ENCODE measurements at regions not wholly inside any gene's neighbourhood (a gene's known extent, or its start where the extent isn't known, plus 50 kb on each side); places are given as distances from the start of the nearest gene placed in this dataset.
A peak's percentile ranks its signal among the peaks of the same experiment; 100 is the strongest.

GRCh38 chr12:25386831-25387731 is 136.4 kb upstream of the KRAS start (continued):
- TF ChIP-seq CHD4 (IDR thresholded peaks at IDR 0.05): no peak
- TF ChIP-seq, protein P1, sequence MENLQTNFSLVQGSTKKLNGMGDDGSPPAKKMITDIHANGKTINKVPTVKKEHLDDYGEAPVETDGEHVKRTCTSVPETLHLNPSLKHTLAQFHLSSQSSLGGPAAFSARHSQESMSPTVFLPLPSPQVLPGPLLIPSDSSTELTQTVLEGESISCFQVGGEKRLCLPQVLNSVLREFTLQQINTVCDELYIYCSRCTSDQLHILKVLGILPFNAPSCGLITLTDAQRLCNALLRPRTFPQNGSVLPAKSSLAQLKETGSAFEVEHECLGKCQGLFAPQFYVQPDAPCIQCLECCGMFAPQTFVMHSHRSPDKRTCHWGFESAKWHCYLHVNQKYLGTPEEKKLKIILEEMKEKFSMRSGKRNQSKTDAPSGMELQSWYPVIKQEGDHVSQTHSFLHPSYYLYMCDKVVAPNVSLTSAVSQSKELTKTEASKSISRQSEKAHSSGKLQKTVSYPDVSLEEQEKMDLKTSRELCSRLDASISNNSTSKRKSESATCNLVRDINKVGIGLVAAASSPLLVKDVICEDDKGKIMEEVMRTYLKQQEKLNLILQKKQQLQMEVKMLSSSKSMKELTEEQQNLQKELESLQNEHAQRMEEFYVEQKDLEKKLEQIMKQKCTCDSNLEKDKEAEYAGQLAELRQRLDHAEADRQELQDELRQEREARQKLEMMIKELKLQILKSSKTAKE (IDR thresholded peaks at IDR 0.05; ENCODE audit: low read depth, poor library complexity, severe bottlenecking): peak; percentile 51
- TF ChIP-seq, protein P2, sequence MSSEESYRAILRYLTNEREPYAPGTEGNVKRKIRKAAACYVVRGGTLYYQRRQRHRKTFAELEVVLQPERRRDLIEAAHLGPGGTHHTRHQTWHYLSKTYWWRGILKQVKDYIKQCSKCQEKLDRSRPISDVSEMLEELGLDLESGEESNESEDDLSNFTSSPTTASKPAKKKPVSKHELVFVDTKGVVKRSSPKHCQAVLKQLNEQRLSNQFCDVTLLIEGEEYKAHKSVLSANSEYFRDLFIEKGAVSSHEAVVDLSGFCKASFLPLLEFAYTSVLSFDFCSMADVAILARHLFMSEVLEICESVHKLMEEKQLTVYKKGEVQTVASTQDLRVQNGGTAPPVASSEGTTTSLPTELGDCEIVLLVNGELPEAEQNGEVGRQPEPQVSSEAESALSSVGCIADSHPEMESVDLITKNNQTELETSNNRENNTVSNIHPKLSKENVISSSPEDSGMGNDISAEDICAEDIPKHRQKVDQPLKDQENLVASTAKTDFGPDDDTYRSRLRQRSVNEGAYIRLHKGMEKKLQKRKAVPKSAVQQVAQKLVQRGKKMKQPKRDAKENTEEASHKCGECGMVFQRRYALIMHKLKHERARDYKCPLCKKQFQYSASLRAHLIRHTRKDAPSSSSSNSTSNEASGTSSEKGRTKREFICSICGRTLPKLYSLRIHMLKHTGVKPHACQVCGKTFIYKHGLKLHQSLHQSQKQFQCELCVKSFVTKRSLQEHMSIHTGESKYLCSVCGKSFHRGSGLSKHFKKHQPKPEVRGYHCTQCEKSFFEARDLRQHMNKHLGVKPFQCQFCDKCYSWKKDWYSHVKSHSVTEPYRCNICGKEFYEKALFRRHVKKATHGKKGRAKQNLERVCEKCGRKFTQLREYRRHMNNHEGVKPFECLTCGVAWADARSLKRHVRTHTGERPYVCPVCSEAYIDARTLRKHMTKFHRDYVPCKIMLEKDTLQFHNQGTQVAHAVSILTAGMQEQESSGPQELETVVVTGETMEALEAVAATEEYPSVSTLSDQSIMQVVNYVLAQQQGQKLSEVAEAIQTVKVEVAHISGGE (CRISPR knock-in tag; IDR thresholded peaks at IDR 0.05): no peak
- TF ChIP-seq RELA (IDR thresholded peaks at IDR 0.05; ENCODE audit: borderline replicate concordance, partially characterized antibody): no peak
- TF ChIP-seq ATF7 (IDR thresholded peaks at IDR 0.05; ENCODE audit: low read depth): 0 out of 2 replicates have a peak, but pooled peaks have one; percentile 6
- no peak for TF ChIP-seq ETV6 (conservative IDR thresholded peaks at IDR 0.05 in 1 of 2, IDR thresholded peaks at IDR 0.05 in 1 of 2; ENCODE audit: borderline replicate concordance in 1 of 2, low read depth in 1 of 2)
- TF ChIP-seq FOS (IDR thresholded peaks at IDR 0.05; ENCODE audit: borderline replicate concordance, extremely low read depth, insufficient read length): no peak
- no peak for TF ChIP-seq SMARCA5 (IDR thresholded peaks at IDR 0.05)
- no peak for TF ChIP-seq CBFB (IDR thresholded peaks at IDR 0.05; ENCODE audit: low read depth)
- 0 out of 2 replicates have a peak, but pooled peaks have one; percentile 26 for TF ChIP-seq RFX5 (IDR thresholded peaks at IDR 0.05; ENCODE audit: low read depth, low read length)
- TF ChIP-seq MTA3 (IDR thresholded peaks at IDR 0.05; ENCODE audit: borderline replicate concordance, low read length): 0 out of 2 replicates have a peak, but pooled peaks have one; percentile 28
- no peak for TF ChIP-seq NFYB (IDR thresholded peaks at IDR 0.05; ENCODE audit: insufficient read depth, low read depth, low read length)
- TF ChIP-seq STAT1 (conservative IDR thresholded peaks at IDR 0.05): no peak
- TF ChIP-seq IRF4 (IDR thresholded peaks at IDR 0.05; ENCODE audit: low read depth, low read length): no peak
- TF ChIP-seq PML (IDR thresholded peaks at IDR 0.05; ENCODE audit: low read length): no peak
- no peak for TF ChIP-seq SIN3A (IDR thresholded peaks at IDR 0.05; ENCODE audit: low read depth, low read length)
- peak in 1 of 2 experiments; percentile 59; a peak in 1 of 4 replicates for TF ChIP-seq IKZF2 (IDR thresholded peaks at IDR 0.05)
- no peak for TF ChIP-seq LARP7 (IDR thresholded peaks at IDR 0.05)
- no peak; the same call in 1 of the 2 replicates for TF ChIP-seq IKZF1 (conservative IDR thresholded peaks at IDR 0.05)
- TF ChIP-seq EED (IDR thresholded peaks at IDR 0.05; ENCODE audit: low read depth): peak; percentile 61; the same call in 1 of the 2 replicates
- no peak for TF ChIP-seq SP1 (IDR thresholded peaks at IDR 0.05; ENCODE audit: low read depth, low read length)
- no peak for TF ChIP-seq CBX5 (IDR thresholded peaks at IDR 0.05; ENCODE audit: low read depth)
- no peak for TF ChIP-seq ZBTB33 (IDR thresholded peaks at IDR 0.05)
- TF ChIP-seq CREB1 (IDR thresholded peaks at IDR 0.05; ENCODE audit: low read depth): 0 out of 2 replicates have a peak, but pooled peaks have one; percentile 7
- no peak for TF ChIP-seq CBX3 (IDR thresholded peaks at IDR 0.05; ENCODE audit: borderline replicate concordance, low read depth)
